GM19324 (cell line): ENCODE measurements at regions not wholly inside any gene's neighbourhood (a gene's known extent, or its start where the extent isn't known, plus 50 kb on each side); places are given as distances from the start of the nearest gene placed in this dataset.

Source experiments
- ATAC-seq: cut with Tn5 transposase; IDR thresholded peaks from one replicate; pipeline ENCODE4 v1.9.1; 2021; ENCODE audit warnings: mild to moderate bottlenecking, moderate library complexity; ENCODE audit not compliant: unreplicated experiment, low FRiP score

GRCh38 chr4:152044331-152045036 is 283.7 kb upstream of the GATB start:
- no peak for ATAC-seq

GRCh38 chr4:152041295-152041694 is 280.5 kb upstream of the GATB start:
- ATAC-seq, result no peak

- no peak for ATAC-seq
These were observed 278.9 kb upstream of the GATB start for GRCh38 chr4:152039691-152040090.

- no peak for ATAC-seq
These were observed 278.2 kb upstream of the GATB start for GRCh38 chr4:152039023-152039481.

- no peak for ATAC-seq
These were observed 277.4 kb upstream of the GATB start for GRCh38 chr4:152038238-152038637.

- no peak for ATAC-seq
These were observed 276.6 kb upstream of the GATB start for GRCh38 chr4:152037435-152037834.

- ATAC-seq, result no peak
These were observed 272.8 kb upstream of the GATB start for GRCh38 chr4:152033621-152034020.

GRCh38 chr4:152032722-152033131 is 271.9 kb upstream of the GATB start:
- no peak for ATAC-seq

GRCh38 chr4:152029631-152030030 is 268.8 kb upstream of the GATB start:
- no peak for ATAC-seq

- peak; percentile 65 for ATAC-seq
These were observed 267.3 kb upstream of the GATB start for GRCh38 chr4:152028131-152028530.

- no peak for ATAC-seq
These were observed 264.1 kb upstream of the GATB start for GRCh38 chr4:152024881-152025280.

- ATAC-seq, result no peak
These were observed 262.9 kb upstream of the GATB start for GRCh38 chr4:152023674-152024073.

GRCh38 chr4:152022543-152022942 is 261.7 kb upstream of the GATB start:
- ATAC-seq, result no peak

- ATAC-seq, result no peak
These were observed 261.1 kb upstream of the GATB start for GRCh38 chr4:152021788-152022438.

- ATAC-seq, result no peak
These were observed 259.3 kb upstream of the GATB start for GRCh38 chr4:152020073-152020472.

- no peak for ATAC-seq
These were observed 255.5 kb upstream of the GATB start for GRCh38 chr4:152016303-152016620.

- no peak for ATAC-seq
These were observed 254.9 kb upstream of the GATB start for GRCh38 chr4:152015597-152016302.

GRCh38 chr4:152014280-152014679 is 253.5 kb upstream of the GATB start:
- peak; percentile 87 for ATAC-seq

- ATAC-seq, result no peak
These were observed 250.7 kb upstream of the GATB start for GRCh38 chr4:152011469-152011868.

- ATAC-seq, result no peak
These were observed 249.9 kb upstream of the GATB start for GRCh38 chr4:152010710-152011079.

GRCh38 chr4:152009983-152010709 is 249.3 kb upstream of the GATB start:
- no peak for ATAC-seq
